Lower leg skin (tissue), 3 donors: ENCODE measurements at regions not wholly inside any gene's neighbourhood (a gene's known extent, or its start where the extent isn't known, plus 50 kb on each side); places are given as distances from the start of the nearest gene placed in this dataset.

Experiments used
- CTCF ChIP-seq, 3 donors: fragments of 450-650 bp; IDR thresholded peaks; one replicate each; pipeline ENCODE4 v1.5.1; 2016; ENCODE audit warnings: antibody characterized with exemption in 3 of 3, mild to moderate bottlenecking in 3 of 3, moderate library complexity in 2 of 3
- POLR2A ChIP-seq, 2 donors: fragments of 450-650 bp; IDR thresholded peaks; one replicate each; pipeline ENCODE4 v1.6.1; 2016 to 2017; ENCODE audit warnings: antibody characterized with exemption in 2 of 2, mild to moderate bottlenecking in 1 of 2, moderate library complexity in 1 of 2

GRCh38 chr2:19748711-19749506 lies 152.9 kb downstream of the TTC32 start:
- no peak for TF ChIP-seq CTCF (IDR thresholded peaks at IDR 0.05)
- TF ChIP-seq POLR2A (IDR thresholded peaks at IDR 0.05), result no peak
